H9 (cell line): ENCODE measurements at regions not wholly inside any gene's neighbourhood (a gene's known extent, or its start where the extent isn't known, plus 50 kb on each side); places are given as distances from the start of the nearest gene placed in this dataset.

Experiments used
- DNase-seq: peaks from one replicate; pipeline ENCODE4 v3.0.0-alpha.2; 2017
- H2AFZ ChIP-seq: one replicate; pipeline ENCODE4 v1.6.1; 2013; ENCODE audit warnings: mild to moderate bottlenecking, low read length, control low read depth, moderate library complexity
- H2AK5ac ChIP-seq: 2 replicates; pipeline ENCODE4 v1.6.1; 2013; ENCODE audit warnings: low read length, control low read depth, mixed read lengths; ENCODE audit not compliant: insufficient read length
- H2BK120ac ChIP-seq: one replicate; pipeline ENCODE4 v1.6.1; 2013; ENCODE audit warnings: low read depth, mild to moderate bottlenecking, low read length, control low read depth, inconsistent platforms; ENCODE audit not compliant: poor library complexity, severe bottlenecking
- H2BK12ac ChIP-seq: 2 replicates; pipeline ENCODE4 v1.6.1; 2013; ENCODE audit warnings: low read length, control low read depth, mixed read lengths, low read depth; ENCODE audit not compliant: insufficient read length
- H2BK15ac ChIP-seq: 2 replicates; pipeline ENCODE4 v1.6.1; 2013; ENCODE audit warnings: low read depth, low read length, control low read depth
- H2BK20ac ChIP-seq: one replicate; pipeline ENCODE4 v1.6.1; 2013; ENCODE audit warnings: low read depth, mild to moderate bottlenecking, low read length, control low read depth, inconsistent platforms; ENCODE audit not compliant: poor library complexity, severe bottlenecking
- H2BK5ac ChIP-seq: 2 replicates; pipeline ENCODE4 v1.6.1; 2013; ENCODE audit warnings: low read length, control low read depth, mixed read lengths; ENCODE audit not compliant: insufficient read length
- H3K14ac ChIP-seq: 2 replicates; pipeline ENCODE4 v1.6.1; 2013; ENCODE audit warnings: low read length, control low read depth; ENCODE audit not compliant: insufficient read depth
- H3K18ac ChIP-seq: 2 replicates; pipeline ENCODE4 v1.6.1; 2013; ENCODE audit warnings: low read depth, mild to moderate bottlenecking, mixed read lengths, low read length, control low read depth; ENCODE audit not compliant: insufficient read length
- H3K23ac ChIP-seq: 2 replicates; pipeline ENCODE4 v1.6.1; 2013; ENCODE audit warnings: low read length, control low read depth, mixed read lengths, low read depth; ENCODE audit not compliant: insufficient read length
- H3K23me2 ChIP-seq: 2 replicates; pipeline ENCODE4 v1.6.1; 2013; ENCODE audit warnings: low read depth, mild to moderate bottlenecking, mixed read lengths, low read length, control low read depth; ENCODE audit not compliant: insufficient read length, poor library complexity, severe bottlenecking
- H3K27ac ChIP-seq: 2 replicates; pipeline ENCODE4 v1.5.1; 2013; ENCODE audit warnings: low read length, control low read depth, mixed read lengths, low read depth; ENCODE audit not compliant: insufficient read length
- H3K27me3 ChIP-seq: 2 replicates; pipeline ENCODE4 v1.6.1; 2013; ENCODE audit warnings: low read length, control low read depth, inconsistent platforms; ENCODE audit not compliant: insufficient read depth
- H3K4ac ChIP-seq: 2 replicates; pipeline ENCODE4 v1.6.1; 2013; ENCODE audit warnings: low read depth, mild to moderate bottlenecking, control low read depth, inconsistent platforms, low read length, moderate library complexity
- H3K4me1 ChIP-seq: 2 replicates; pipeline ENCODE4 v1.6.1; 2013; ENCODE audit warnings: low read length, control low read depth, inconsistent platforms; ENCODE audit not compliant: insufficient read depth
- H3K4me2 ChIP-seq: 2 replicates; pipeline ENCODE4 v1.6.1; 2013; ENCODE audit warnings: low read length, control low read depth, mixed read lengths; ENCODE audit not compliant: insufficient read length, insufficient read depth
- H3K56ac ChIP-seq: 2 replicates; pipeline ENCODE4 v1.6.1; 2013; ENCODE audit warnings: low read depth, mild to moderate bottlenecking, mixed read lengths, low read length, control low read depth; ENCODE audit not compliant: insufficient read length
- H3K79me1 ChIP-seq: 2 replicates; pipeline ENCODE4 v1.6.1; 2013; ENCODE audit warnings: low read depth, mild to moderate bottlenecking, moderate library complexity, low read length, control low read depth, inconsistent platforms; ENCODE audit not compliant: insufficient read depth, poor library complexity, severe bottlenecking
- H3K79me2 ChIP-seq: 2 replicates; pipeline ENCODE4 v1.6.1; 2013; ENCODE audit warnings: low read length, control low read depth, inconsistent platforms; ENCODE audit not compliant: insufficient read depth
- H3K9ac ChIP-seq: 2 replicates; pipeline ENCODE4 v1.6.1; 2013; ENCODE audit warnings: low read length, control low read depth, mixed read lengths; ENCODE audit not compliant: insufficient read length; ENCODE audit errors: extremely low read depth
- H3K9me3 ChIP-seq: one replicate; pipeline ENCODE4 v1.6.1; 2013; ENCODE audit warnings: low read depth, low read length, inconsistent platforms; ENCODE audit not compliant: control insufficient read depth
- H3T11ph ChIP-seq: one replicate; pipeline ENCODE4 v1.6.1; 2013; ENCODE audit warnings: mild to moderate bottlenecking, low read length, control low read depth, inconsistent platforms
- H4K20me1 ChIP-seq: one replicate; pipeline ENCODE4 v1.6.1; 2013; ENCODE audit not compliant: control insufficient read depth, insufficient read length, insufficient read depth
- H4K5ac ChIP-seq: 2 replicates; pipeline ENCODE4 v1.6.1; 2013; ENCODE audit warnings: low read depth, mild to moderate bottlenecking, mixed read lengths, low read length, control low read depth; ENCODE audit not compliant: insufficient read length
- H4K8ac ChIP-seq: replicated peaks from 2 replicates; pipeline ENCODE4 v1.6.1; 2013; ENCODE audit warnings: low read length, control low read depth, mixed read lengths, low read depth; ENCODE audit not compliant: insufficient read length
- H4K91ac ChIP-seq: 2 replicates; pipeline ENCODE4 v1.6.1; 2013; ENCODE audit warnings: low read depth, mild to moderate bottlenecking, moderate library complexity, mixed read lengths, low read length, control low read depth; ENCODE audit not compliant: insufficient read length
- H3K27ac Mint-ChIP-seq, 3 experiments: 2 replicates in 2 of 3; 3 replicates in 1 of 3; pipeline ENCODE4 v1.8.0; 2020 to 2021; ENCODE audit warnings: mixed read lengths in 3 of 3, mild to moderate bottlenecking in 1 of 3, moderate library complexity in 1 of 3
- H3K27me3 Mint-ChIP-seq: 2 replicates; pipeline ENCODE4 v1.8.0; 2021; ENCODE audit warnings: low read depth, mild to moderate bottlenecking, moderate library complexity, mixed read lengths
- H3K36me3 Mint-ChIP-seq, 3 experiments: 2 replicates in 2 of 3; 3 replicates in 1 of 3; pipeline ENCODE4 v1.8.0; 2020 to 2021; ENCODE audit warnings: low read depth in 3 of 3, mixed read lengths in 3 of 3; ENCODE audit not compliant: insufficient read depth in 1 of 3
- H3K4me1 Mint-ChIP-seq, 2 experiments: 2 replicates each; pipeline ENCODE4 v1.8.0; 2020; ENCODE audit warnings: mixed read lengths in 2 of 2
- H3K4me3 Mint-ChIP-seq, 2 experiments: 2 replicates in 1 of 2; 3 replicates in 1 of 2; pipeline ENCODE4 v1.8.0; 2020 to 2021; ENCODE audit warnings: mild to moderate bottlenecking in 2 of 2, mixed read lengths in 2 of 2, moderate library complexity in 1 of 2
- H3K9me3 Mint-ChIP-seq, 2 experiments: 2 replicates in 1 of 2; 3 replicates in 1 of 2; pipeline ENCODE4 v1.8.0; 2020; ENCODE audit warnings: mild to moderate bottlenecking in 2 of 2, mixed read lengths in 2 of 2, moderate library complexity in 1 of 2
- CTCF ChIP-seq: fragments of 200-600 bp; sonication (generic); conservative IDR thresholded peaks from 3 replicates; pipeline ENCODE4 v1.8.0; 2021; ENCODE audit warnings: antibody characterized with exemption, mild to moderate bottlenecking

GRCh38 chr1:194150242-194150641 lies 963.8 kb upstream of the B3GALT2 start:
- Histone ChIP-seq H3K23ac (no peak overlapping the region), H2BK12ac (no peak overlapping the region), H3K4me2 (no peak overlapping the region), H3K4ac (no peak overlapping the region), H3K9me3 (no peaks in the 10 kb centered on the region), H2AK5ac (no peak overlapping the region), H3K18ac (no peak overlapping the region), H3K27me3 (no peaks in the 10 kb centered on the region), H4K20me1 (no peaks in the 10 kb centered on the region), H3K23me2 (no peaks in the 10 kb centered on the region), H3K14ac (no peak overlapping the region), H2AFZ (no peak overlapping the region), H3K56ac (no peak overlapping the region), H2BK5ac (no peak overlapping the region), H2BK120ac (no peak overlapping the region), H3K27ac (no peak overlapping the region), H3K4me1 (no peaks in the 10 kb centered on the region), H3K79me1 (no peaks in the 10 kb centered on the region), H3T11ph (no peak overlapping the region), H3K9ac (no peak overlapping the region), H2BK15ac (no peak overlapping the region), H4K5ac (no peak overlapping the region), H4K91ac (no peak overlapping the region), H4K8ac (no peak overlapping the region), H3K79me2 (no peaks in the 10 kb centered on the region), H2BK20ac (no peak overlapping the region)
- Mint-ChIP-seq H3K4me1 (no peaks in the 10 kb centered on the region), H3K27me3 (no peaks in the 10 kb centered on the region), H3K27ac (no peak overlapping the region), H3K9me3 (no peaks in the 10 kb centered on the region), H3K36me3 (no peaks in the 10 kb centered on the region), H3K4me3 (no peak overlapping the region)
- no peak for TF ChIP-seq CTCF
- no peak for DNase-seq
